Superior temporal gyrus (tissue), 1 donor: ENCODE measurements at regions not wholly inside any gene's neighbourhood (a gene's known extent, or its start where the extent isn't known, plus 50 kb on each side); places are given as distances from the start of the nearest gene placed in this dataset.
"Not testable (repeated sequence)": the region's sequence is repeated elsewhere in the genome, so short reads cannot be mapped to it uniquely, and the experiment has no call there.

Experiments
- DNase-seq: peaks from one replicate; pipeline ENCODE4 v3.0.0-alpha.2; 2016; ENCODE audit errors: extremely low spot score

DNA sequence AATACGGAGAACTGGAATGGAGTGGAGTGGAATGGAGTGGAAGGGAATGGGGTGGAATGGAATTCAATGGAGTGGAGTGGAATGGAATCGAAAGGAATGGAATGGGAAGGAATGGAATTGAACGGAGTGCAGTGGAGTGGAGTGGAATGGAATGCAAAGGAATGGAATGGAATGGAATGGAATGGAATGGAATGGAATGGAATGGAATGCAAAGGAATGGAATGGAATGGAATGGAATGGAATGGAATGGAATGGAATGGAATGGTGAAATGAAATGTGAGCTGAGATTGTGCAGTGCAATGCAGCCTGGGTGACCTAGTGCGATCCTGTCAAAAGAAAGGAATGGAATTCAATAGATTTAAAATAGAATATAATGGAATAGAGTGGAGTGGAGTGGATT lies 357.3 kb upstream of the WSB1 start:
- not testable (repeated sequence) for DNase-seq

- not testable (repeated sequence) for DNase-seq
These were observed 356.1 kb upstream of the WSB1 start for GRCh38 chr17:26937750-26938322.

GRCh38 chr17:26939755-26940154 lies 354.2 kb upstream of the WSB1 start:
- DNase-seq = not testable (repeated sequence)

- not testable (repeated sequence) for DNase-seq
These were observed 353.3 kb upstream of the WSB1 start for GRCh38 chr17:26940587-26940986.

GRCh38 chr17:26962255-26963162 lies 331.4 kb upstream of the WSB1 start:
- no peak for DNase-seq

DNA sequence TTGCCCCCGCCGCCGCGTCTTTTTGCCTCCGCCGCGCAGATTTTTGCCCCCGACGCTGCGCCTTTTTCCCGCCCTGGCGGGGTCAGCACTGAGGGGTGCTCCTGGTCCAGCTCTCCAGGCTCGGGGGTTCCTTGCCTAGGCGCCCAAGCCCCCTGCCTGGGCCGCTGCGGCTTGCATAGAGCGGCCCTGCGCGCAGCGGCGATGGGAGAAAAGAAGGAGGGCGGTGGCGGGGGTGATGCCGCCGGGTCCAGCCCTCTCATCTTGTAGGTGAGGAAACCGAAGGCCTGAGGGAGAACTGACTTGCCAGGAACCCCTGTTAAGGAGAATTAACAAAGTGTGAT lies 330.8 kb upstream of the WSB1 start:
- DNase-seq = no peak

DNA sequence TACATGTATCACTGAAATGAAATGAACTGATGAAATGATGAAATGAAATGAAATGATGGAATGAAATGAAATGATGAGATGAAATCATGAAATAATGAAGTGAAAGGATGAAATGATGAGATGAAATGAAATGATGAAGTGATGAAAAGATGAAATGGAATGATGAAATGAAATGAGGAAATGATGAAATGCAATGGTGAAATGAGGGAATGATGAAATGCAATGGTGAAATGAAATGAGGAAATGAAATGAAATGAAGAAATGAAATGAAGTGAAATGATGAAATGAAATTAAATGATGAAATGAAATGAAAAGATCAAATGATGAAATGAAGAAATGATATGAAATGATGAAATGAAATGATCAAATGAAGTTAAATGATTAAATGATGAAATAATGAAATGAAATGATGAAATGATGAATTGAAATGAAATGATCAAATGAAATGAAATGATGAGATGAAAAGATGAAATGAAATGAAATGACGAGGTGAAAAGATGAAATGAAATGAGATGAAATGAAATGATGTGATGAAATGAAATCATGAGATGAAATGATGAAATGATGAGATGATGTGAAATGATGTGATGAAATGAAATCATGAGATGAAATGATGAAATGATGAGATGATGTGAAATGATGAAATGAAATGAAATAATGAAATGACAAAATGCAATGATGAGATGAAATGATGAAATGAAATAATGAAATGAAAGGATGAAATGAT lies 327.9 kb upstream of the WSB1 start:
- not testable (repeated sequence) for DNase-seq

GRCh38 chr17:26966625-26967179 lies 327.2 kb upstream of the WSB1 start:
- DNase-seq = not testable (repeated sequence)

DNA sequence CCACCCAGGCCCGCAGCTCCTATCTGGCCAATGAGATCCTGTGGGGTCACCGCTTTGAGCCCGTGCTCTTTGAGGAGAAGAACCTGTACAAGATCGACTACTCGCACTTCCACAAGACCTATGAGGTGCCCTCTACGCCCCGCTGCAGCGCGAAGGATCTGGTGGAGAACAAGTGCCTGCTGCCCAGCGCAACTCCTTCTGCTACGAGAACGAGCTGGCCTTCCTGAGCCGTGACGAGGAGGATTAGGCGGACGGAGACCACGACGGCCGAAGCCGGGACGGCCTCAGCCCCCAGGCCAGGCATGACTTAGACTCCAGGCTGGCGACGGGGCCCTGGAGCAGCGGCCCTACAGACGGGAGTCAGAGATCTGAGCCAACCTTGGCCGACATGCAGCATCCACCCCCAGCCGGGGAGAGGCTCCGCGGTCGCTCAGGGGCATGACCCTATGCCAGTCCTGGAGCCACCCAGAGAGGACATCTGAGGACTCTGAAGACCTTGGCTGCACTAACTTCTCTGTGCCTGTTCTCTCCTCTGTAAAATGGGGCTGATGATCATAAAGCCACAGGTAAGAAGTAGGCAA lies 312.0 kb upstream of the WSB1 start:
- DNase-seq = not testable (repeated sequence)

DNA sequence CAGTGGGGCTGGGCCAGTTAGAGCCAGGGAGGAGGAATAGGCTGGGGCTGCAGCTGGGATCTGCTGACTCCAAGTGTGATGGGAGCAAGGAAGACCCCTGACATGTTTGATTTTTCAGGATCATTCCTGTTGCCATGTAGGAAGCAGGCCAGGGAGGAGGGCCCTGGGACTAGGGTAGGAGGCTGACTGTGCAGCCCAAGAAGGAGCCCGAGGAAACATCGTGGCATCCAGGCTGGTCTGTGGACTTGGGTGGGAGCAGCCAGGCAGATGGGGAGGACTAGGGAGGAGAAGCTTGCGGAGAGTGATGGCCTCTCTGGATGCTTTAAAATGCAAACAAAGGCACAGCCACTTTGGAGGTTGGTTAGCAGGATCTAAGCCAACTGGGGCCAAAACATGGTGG lies 311.4 kb upstream of the WSB1 start:
- DNase-seq = not testable (repeated sequence)

DNA sequence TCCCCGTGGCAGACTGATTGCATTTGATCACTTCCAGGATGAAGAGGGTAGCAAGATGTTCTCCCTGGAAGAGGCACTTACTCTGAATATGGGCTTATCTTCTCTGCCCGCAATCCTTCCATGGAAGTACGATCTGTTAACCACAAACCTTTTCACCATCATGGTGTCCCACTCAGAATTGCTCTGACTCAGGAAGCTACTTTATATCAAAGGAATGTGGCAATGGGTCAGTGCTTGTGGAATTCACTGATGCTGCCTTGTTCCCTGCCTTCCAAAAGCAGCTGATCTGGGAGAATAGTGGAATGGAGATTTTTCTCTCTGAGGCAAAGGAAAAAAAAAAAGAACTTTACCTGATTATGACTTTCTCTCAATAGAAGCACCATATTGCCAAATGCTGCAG lies 306.1 kb upstream of the WSB1 start:
- not testable (repeated sequence) for DNase-seq

- DNase-seq = not testable (repeated sequence)
These were observed 299.3 kb upstream of the WSB1 start for GRCh38 chr17:26994648-26995047.

DNA sequence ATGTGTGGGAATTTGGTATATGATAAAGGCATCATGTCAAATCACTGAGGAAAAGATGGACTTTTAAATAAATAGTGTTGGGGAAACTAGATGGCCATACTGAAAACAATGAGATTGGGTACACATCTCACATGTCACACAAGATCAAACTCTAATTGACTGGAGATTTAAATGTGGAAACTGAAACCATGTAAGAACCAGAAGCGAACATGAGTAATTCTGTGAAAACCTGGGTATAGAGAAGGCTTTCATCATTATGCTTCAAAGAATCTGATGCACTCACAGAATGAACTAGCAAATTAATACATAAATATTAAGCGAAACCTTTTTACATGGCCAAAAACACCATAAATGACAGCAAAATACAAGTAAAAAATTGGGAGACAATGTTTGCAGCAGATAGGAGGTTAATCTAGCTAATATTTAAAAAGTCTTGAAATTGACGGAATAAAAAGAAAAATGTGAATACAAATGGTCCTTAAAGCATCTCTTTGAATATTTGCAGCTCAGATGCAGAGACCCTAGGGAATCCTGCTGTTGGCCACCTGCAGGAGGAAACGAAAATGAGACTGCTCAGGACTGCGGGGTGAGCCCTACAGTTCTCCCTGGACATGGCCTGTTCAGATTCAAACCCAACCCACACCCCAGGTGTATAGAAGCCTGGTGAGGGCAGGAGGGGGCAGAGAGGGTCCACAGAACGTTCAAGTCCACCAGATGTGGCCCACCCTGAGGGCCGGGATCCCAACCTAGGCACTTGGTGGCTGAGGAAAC lies 297.6 kb upstream of the WSB1 start:
- not testable (repeated sequence) for DNase-seq

DNA sequence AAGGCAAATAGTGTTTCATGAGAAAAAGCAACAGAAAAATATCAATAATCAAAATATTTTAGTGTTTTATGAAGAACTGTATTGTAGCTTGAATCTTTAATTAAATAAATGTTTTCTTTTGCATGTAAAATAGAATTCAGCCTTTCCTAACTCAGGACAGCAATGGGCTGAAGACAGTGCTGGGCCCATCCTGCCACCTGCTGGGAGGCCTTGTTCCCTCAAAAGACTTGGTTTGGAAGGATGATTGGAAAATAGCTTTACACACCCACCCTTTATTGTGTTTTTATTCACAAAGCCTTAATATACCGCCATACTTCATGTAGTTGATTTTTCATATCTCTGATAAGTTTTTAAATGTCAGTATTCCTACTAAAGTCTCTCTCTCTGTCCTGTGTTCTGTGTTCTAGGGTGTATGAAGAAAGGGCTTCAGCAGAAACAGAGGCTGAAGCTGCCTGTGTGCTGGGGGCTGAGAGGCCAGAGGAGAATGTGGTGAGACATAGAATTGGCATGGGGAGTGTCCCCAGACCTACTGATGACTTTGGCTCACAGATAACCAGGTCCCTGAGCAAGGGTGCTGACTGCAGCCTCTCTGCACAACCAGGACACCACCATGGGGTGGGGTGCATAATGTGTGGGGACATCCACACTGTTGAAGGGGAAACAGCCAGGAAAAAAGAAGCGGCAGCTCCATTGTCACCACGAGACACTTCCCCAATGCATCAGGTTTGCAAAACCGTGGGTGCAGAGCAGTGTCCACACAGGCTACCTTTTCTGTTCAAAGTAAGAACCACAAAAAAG lies 286.0 kb upstream of the WSB1 start:
- not testable (repeated sequence) for DNase-seq

GRCh38 chr17:27009087-27009486 lies 284.8 kb upstream of the WSB1 start:
- no peak for DNase-seq

- not testable (repeated sequence) for DNase-seq
These were observed 283.8 kb upstream of the WSB1 start for GRCh38 chr17:27010138-27010537.

DNA sequence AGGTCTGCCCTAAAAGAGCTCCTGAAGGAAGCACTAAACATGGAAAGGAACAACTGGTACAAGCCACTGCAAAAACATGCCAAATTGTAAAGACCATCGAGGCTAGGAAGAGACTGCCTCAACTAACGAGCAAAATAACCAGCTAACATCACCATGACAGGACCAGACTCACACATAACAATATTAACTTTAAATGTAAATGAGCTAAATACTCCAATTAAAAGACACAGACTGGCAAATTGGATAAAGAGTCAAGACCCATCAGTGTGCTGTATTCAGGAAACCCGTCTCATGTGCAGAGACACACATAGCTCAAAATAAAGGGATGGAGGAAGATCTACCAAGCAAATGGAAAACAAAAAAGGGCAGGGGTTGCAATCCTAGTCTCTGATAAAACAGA lies 263.4 kb upstream of the WSB1 start:
- DNase-seq = not testable (repeated sequence)

DNA sequence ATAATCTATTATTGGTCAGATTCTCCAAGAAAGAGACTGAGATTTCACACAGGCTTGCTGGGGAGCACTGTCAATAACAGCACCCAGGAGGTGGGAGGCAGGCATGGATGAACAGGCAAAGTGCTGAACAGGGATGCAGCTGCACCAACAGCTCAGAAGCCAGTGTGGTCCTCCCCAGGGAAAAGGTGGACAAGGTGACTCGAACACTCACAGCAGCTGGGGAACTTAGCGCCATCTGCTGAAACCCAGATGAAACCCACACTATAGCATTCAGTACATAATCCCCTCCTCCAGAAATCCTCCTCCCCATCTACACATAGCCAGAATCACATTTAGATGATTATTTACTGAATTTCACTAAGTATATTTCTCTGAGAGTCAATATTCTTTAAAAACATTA lies 255.2 kb upstream of the WSB1 start:
- no peak for DNase-seq

DNA sequence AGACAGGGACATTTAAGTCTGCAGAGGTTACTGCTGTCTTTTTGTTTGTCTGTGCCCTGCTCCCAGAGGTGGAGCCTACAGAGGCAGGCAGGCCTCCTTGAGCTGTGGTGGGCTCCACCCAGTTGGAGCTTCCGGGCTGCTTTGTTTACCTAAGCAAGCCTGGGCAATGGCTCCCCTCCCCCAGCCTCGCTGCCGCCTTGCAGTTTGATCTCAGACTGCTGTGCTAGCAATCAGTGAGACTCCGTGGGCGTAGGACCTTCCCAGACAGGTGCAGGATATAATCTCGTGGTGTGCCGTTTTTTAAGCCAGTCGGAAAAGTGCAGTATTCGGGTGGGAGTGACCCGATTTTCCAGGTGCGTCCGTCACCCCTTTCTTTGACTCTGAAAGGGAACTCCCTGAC lies 248.9 kb upstream of the WSB1 start:
- not testable (repeated sequence) for DNase-seq

DNA sequence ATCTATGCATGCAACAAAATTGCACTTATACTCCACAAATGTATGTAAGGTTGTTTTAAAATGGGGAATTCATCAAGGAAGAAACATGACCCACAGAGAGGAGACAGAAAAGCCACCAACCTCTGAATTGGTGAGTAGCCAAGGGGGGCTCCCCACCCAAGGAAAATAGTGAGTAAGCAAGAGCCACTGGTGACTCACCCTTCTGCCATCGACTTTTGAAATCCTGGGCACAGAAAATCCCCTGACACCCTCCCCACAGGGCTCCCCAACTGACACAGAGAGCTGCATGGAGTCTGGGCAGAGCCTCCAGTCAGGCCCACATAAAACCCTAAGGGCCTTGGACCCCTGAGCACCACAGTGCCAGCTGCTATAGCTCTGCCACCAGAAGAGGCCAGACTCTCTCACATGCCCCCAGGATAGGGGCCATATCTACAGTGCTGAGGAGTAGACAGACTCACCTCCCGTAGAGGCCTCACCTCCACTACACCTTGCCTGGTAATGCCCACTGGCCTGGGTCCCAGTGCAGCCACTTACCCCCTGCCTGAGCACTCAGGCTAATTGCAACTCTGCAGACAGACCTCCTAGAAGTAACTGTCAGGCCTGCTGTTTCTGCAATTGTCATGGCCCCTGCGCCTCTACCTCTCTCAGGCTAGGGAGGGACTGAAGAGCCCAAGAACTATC lies 244.7 kb upstream of the WSB1 start:
- no peak for DNase-seq
